HK-2 (cell line): ENCODE measurements at regions not wholly inside any gene's neighbourhood (a gene's known extent, or its start where the extent isn't known, plus 50 kb on each side); places are given as distances from the start of the nearest gene placed in this dataset.
"Not testable (repeated sequence)": the region's sequence is repeated elsewhere in the genome, so short reads cannot be mapped to it uniquely, and the experiment has no call there.

ENCODE experiments used
- DNase-seq: peaks from one replicate; pipeline ENCODE4 v3.0.0-alpha.2; 2018; ENCODE audit not compliant: unreplicated experiment

DNA sequence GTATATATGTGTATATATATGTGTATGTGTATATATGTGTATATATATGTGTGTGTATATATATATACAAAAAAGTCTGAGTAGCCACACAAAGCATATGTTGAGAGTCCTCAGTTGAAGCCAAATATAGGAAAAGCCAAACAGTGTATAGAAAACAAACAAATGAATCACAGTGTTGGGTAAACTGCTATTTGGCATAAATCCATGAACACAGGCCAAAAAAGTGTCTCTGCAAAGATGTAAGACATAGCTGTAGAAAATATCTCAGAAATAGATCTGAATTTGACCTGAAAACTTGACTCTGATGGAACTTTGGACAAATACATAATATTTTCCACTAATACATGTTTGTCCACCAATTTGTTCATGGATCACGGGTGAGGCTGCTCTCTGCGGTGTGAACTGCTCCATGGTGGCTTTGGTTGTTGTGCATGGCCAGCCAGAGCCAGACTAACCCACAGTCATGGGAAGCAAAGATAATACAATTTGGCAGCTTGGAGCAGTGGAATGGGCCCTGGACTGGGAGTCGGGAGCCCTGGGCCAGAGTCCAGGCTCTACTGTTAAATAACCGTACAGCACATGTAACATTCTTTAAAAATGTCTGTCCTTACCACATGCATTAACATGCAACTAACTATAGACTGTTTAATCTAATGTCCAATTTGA is 76.9 kb upstream of the EED start:
- DNase-seq = no peak

DNA sequence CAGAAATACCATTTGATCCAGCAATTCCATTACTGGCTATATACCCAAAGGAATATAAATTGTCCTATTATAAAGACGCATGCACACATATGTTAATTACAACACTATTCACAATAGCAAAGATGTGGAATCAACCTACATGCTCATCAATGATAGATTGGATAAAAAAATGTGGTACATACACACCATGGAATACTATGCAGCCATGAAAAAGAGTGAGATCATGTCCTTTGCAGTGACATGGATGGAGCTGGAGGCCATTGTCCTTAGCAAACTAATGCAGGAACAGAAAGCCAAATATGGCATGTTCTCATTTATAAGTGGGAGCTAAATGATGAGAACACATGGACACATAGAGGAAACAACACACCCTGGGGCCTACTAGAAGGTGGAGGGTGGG is 78.3 kb upstream of the EED start:
- DNase-seq = not testable (repeated sequence)

DNA sequence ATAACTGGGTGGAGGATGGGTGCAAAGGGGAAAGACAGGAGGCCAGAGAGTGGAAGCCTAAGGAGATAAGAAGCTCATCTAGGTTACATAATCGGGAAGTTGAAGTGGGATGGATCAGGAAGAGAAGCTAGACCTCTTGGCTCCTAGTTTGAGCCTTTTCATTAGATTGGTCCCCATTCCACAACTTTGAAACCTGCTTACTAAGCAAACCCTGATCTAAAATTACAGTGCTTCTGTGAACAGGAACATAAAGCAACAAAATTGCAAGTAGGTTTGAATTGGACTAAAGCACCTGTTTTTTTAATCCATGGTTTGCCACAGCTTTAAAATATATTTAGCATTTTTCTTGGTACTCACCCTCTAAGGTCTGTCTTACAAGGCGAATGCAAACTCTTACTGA is 80.4 kb upstream of the EED start:
- DNase-seq = no peak

DNA sequence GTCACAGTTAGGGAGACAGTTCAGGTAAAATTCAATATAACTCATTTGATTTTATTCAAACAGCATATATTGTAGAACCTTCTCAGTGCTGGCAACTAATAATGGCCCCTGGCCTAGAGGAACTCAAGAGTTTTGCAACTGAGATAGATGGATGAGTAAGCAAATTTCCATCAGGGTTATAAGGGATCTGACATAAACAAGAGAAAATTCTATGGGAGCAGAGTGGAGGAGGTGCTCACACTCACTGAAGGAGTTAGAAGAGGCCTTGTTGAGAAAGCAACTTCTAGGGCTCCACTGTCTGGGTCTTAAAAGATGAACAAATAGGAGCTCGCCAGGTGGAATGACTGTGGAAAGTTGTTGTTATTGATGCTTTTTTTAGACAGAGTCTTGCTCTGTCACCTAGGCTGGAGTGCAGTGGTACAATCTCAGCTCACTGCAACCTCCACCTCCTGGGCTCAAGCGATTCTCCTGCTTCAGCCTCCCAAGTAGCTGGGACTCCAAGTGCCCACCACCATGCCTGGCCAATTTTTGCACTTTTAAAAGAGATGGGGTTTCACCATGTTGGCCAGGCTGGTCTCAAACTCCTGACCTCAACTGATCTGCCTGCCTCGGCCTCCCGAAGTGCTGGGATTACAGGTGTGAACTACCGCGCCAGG is 81.2 kb upstream of the EED start:
- not testable (repeated sequence) for DNase-seq

DNA sequence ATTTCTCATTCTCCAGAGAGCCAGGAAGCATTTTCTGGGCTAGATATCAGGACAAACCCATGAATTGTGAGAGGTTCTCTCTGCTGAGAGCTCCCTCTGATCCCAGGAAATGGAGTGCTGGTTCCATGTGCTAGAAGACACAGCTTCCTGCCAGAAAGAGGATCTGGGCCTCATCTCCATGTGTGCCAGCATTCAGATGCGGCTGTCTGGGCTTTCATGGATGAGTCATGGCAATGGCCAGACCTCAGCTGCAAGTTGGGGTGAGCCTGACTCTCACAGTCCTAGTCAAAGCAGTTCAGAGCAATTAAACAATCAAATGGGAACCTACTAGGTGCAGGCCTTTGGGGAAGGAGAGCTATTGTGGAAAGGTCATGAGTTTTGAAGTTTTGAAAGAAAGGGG is 82.3 kb upstream of the EED start:
- DNase-seq = peak; percentile 24

DNA sequence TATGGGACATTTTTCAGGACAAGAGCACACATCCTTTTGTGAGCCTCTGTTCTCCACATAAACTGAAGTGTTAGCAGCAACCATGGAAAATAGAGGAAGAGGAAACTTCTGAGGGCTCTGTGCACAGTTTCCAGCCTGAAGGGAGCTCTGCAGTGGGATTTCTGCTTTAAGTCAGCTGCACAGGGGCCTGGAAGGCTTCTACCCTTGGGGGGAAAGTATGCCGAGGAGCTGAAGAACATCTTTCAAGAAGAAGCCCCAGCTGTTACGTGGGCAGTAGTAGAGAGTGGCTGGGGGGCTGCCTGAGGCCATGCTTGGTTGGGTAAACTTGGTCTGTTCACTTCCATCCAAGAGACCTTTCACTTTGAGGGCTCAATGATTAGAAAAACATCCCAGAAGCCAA is 82.7 kb upstream of the EED start:
- DNase-seq = no peak

DNA sequence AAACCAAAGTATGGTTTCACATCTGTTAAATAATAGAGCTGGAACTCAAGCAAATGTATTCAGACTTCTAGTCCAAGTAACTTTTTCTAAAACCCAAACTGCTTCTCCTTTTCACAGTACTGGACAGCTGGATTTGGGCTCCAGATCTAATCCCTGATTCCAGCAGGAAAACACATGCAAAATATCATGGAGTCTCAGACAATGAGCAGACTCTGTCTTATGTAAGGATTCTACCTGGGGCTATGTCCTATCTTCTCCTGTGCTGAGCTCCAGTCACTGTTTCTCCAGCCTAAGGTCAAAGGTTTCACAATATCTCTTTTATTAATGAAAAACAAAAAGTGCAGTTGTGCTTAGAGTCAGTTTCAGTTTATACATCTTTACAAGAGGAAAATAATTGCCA is 83.2 kb upstream of the EED start:
- DNase-seq = no peak

DNA sequence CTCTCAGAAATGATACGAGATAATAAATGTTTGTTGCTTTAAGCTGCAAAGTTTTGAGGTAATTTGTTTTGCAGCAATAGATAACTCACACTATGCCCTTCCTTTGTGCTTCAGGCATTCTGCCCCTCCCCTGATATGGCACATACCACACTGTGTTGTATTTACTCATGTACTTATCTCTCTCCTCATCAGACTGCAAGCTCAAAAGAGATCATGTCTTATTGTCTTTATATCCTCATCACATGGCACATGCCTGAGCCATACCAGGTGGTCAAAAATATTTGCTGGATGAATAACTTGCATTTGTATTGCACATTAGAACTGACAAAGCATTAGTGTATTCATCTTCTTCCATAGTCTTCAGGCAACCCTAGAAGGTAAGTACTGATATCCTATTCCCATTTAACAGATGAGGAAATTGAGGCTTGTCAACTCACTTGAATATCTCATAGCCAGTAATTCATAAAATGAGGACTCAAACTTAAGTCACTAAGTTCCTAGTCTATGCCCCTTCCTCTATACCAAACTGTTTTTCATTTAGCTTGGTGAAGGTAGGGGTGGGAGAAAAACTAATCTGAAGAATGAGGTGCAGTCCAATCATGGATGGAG is 83.9 kb upstream of the EED start:
- no peak for DNase-seq

DNA sequence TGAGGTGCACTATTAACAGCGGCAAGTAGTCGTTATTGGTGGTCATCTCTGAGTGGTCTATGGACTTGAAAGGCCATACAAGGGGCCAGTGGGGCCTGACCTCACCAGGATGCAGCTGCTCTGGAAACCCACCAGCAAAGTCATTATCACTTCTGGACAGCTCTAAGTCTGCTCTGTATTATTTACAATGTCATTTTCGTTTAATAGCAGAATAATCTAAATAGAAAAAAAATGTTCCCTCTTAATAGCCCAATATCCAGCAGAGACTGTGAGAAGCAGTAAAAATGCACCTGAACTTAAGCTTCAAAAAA is 85.0 kb upstream of the EED start:
- no peak for DNase-seq

DNA sequence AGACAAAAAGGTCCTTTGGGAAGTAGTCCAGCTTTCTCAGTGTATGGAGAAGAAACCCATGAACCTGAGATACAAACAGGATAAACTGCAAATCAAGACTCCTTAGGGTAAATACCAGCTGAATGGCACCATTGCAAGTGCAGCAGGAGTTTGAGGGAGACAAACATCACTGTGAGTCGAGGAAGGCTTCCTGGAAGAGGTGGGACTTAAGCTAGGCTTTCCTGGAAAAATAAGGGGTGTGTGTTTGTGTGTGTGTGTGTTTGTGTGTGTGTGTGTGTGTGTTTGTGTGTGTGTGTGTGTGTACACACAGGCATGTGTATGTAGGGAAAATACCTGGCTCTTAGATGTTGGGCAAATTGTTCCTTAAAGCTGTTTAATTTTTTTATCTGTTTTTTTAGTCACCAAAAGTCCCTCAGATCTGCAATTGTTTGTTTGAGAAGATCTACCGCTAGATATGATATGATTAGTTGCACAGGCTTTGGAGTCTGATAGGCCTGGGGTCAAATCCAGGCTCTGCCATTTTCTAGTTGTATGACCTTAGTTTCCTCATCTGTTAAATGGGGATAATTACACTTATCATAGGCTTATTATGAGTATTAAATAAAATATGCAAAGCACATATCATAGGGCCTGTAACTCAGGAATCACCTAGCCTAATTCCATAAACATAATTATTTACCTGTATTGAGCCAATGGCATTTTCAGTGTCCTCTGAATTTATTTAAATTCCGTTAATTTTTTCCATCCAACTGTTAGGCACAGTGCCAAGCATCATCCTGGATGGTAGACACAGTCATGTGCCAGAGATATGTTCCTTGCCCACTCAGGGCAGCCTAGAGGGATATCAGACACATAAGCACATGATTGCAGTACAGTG is 85.6 kb upstream of the EED start:
- no peak for DNase-seq

DNA sequence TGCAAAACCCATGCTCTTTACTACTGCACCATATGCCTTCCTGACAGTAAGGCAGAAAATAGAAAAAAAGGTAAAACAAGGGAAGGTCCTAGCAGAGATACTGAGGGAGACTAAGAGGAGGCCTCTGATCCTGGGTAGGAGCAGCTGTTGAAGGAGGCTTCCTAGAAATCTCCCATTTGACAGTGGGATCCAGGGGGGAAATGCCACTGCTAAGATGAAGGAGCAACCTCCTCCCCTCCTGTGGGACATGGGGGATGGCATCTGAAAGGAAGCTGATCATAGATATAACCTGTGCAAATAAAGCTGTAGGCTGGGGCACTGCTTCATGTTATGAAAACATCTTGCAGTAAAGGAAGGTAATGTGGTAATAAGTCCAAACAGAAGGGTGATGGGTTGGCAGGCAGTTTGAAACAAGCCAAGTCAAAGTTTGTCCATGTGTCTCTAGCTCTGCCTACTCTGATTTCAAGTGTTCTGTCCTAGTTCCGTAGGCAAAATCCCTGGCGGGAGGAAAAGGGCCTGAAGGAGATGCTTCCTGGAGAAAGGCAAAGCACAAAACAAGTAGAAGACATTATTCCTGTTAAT is 86.7 kb upstream of the EED start:
- no peak for DNase-seq

DNA sequence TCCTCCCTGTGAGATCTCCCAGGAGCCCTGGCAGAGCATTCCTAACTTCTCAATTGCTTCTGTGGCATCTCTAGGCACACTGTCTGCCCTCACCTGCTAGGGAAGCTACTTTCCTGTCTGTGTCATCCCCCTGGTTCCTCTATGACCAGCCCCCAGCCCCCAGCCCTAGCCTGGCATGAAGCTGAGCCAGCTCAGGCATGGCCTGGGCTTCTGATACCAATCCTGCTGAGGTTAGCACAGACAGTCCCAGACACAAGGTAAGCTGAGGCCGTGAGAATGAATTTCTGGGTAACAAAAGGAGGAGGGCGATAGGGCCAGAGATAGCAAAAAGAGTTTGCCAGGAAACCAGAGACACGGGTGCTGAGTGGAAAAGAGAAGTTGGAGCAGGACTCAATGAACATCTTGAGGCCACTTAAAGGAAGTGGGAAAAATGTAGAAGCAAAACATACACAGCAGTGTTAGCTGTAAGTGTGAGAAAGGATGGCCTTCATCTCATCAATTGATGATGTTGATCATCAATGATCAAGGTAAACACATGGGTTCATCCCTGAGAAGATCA is 87.6 kb upstream of the PICALM start:
- DNase-seq = no peak

DNA sequence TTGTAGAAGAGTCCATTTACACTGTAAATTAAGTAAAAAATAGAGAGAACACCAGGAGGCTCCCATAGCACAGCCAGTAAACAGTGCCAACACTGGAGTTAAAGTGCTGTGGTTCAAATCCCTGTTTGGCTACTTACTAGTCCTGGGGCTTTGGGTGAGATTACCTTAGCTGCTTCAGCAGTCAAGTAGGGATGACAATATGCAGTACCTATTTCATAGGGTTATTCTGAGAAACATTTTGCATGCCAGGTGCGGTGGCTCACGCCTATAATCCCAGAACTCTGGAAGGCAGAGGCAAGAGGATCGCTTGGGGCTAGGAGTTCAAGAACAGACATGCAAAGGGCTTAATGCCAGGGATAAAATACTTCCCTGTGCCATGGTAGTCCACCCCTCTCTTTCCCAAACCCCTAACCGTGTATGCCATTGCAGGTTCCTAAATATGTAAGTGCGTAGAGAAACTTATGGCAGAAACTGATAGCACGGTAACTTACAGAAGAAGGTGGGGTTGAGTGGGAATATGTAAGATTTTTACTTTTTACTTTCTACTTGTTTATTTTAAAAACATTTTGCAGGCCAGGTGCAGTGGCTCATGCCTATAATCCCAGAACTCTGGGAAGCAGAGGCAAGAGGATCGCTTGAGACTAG is 86.4 kb upstream of the PICALM start:
- DNase-seq = no peak

DNA sequence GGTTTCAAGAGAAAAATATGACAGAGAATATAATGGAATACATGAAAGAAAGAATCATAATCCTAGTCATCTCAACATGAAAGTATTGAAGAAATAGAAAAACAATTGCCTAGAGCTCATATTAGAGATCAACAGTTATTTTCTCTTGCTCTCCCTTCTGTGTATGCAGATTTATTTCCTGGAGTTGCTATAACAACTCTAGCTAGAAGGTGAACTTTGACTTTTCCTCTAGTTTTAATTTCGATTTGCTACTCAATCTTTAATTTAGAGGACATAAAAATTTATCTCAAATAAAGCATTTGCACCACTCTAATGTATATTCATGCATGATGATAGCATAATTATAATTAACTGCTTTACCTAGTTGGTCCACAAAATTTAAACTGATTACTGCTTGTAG is 84.6 kb upstream of the PICALM start:
- no peak for DNase-seq

DNA sequence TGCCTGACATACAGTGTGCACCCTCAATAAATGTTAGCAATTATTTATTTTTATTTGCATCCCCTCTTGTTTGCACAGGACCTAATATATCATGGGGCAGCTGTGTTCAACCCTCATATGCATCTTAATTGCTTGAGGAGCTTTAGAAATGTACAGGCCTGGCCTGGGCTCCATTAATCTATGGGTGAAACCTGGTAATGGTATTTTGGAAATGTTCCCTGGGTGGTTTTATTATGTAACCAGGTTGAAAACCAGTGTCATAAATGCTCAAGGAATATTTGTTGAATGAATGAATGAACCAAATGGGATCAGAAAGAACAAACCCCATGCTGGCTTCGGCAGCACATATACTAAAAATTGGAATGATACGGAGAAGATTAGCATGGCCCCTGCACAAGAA is 84.0 kb upstream of the PICALM start:
- no peak for DNase-seq

DNA sequence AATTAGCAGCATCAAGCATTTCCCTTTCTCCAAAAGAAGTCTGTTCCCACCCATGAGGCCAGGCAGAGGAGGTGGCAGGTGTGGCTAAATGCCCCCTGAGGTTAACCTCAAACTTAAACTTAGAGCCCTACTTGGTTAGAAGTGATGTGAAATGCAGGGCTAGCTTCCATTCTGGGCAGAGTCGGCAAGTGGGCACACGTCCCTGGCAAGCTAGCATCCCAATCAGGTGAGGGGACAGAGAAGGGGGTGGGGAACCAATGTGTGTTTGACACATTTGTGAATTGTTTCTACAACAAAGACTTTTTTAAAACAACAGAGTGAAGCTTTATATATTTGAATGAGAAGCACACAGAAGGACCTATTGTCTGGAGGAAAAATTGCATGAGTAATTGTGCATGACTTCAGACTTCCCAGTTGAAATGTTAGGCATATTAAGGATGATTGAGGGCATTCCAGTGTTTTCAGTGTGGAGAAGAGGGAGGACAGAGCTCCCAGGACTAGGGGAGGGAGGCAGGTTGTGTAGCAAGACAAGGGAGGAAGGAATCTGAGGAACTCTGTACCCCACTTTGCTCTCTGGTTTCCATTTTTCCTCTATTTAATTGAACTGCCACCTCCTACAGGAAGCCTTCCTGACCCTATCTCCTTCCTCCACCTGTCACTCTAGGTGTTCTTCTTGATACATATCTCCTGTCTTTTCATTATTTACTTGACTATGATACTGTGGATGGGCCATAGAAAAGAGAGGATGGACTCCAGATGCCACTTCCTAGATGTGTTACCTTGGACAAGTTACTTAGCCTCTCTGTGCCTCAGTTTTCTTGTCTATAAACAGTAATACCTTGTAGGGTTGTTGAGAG is 83.3 kb upstream of the PICALM start:
- peak; percentile 8 for DNase-seq

DNA sequence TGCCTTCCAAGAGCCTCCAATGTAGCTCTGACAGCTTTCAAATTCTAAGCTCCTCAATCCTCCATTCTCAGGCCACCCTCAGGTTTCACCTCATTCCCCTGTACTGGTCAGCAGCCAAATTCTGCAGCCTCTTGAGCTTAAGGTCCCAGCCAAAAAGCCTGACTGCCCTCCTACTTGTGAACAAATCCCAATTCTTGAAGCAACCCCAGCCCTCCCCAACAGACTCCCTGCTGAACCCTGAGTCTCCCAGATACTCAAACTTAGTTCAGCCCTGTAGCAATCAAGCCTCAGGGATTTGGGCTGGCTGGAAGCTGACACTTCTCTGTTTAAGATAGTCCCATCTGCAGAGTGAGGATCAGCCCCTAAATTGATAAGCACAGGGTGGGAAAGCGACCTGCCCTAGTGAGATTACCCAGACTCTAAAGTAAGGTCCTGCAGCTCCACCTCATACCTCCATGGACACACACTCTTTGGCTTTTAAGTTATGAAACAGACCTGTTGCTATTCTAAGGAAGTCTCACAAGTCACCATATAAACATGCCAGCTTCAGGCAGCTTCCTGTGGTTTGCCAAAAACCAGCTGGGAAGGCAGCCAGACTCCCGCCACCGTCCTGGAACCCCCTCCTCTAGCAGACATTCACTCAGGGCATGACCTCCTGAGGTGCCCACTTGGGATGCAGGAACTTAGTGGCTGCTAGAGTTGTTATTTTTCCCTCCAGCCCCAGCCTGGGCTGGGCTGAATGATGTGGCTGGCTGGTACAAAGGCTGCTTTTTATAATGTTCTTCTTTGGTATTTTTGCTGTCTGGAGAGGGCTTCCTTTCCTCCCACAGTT is 82.5 kb upstream of the PICALM start:
- peak; percentile 30 for DNase-seq

DNA sequence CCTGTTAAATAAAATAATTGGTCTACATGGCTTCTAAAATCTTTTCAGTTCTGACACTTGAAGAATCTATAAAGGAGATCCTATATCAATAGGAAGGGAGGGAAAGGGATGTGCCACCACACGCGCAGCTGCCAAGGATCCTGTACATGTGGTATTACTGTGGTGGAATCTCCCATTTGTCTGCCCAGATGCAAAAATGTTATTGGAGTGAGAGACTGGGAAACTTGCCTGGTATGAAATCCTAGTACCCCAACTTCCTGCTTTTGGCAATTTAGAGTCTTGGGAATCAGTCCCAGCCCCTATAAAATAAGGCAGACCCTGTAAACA is 81.9 kb upstream of the PICALM start:
- no peak for DNase-seq

DNA sequence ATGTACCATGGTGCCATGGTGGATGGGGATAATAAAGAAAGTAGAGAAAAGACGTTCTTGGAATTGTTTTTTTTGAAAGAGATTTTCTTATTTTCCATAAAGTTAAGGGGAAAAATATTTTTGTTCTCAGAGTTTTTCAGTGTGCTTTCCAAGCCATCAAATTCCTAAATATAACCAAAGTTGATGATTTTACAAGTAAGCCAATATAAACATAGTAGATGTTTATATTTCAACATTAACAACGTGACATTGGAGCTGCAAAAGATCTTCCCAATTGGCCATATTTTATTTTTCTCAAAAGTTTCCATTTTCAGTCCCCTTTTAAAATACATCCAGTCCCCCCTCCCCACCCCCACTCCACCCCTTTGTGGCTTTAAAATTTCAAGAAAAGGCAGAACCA is 80.9 kb upstream of the PICALM start:
- DNase-seq = no peak

DNA sequence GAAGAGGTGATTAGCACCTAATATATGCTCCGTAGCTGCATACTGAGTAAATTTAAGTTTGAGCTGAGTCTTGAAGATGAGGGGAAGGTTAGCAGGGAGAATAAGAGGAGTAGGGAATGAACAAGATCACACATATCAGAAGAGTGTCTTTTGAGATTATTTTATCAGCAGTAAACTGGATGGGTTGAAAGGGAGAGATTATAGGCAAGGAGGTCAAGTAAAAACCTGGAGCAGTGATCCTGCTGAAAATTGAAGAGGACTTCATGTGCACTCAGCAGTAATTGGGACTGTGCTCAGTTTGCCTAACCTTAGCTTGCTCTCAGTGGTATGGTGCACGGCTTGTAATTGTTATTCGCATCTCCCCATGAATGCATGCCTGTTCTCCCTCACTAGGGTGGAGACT is 79.5 kb upstream of the PICALM start:
- no peak for DNase-seq
